K562 (cell line): ENCODE measurements at regions not wholly inside any gene's neighbourhood (a gene's known extent, or its start where the extent isn't known, plus 50 kb on each side); places are given as distances from the start of the nearest gene placed in this dataset.

Experiments
- CTBP1 ChIP-seq: fragments of 450-650 bp; IDR thresholded peaks from 2 replicates; pipeline ENCODE4 v1.6.1; 2016; ENCODE audit warnings: borderline replicate concordance
- DDX20 ChIP-seq: fragments of 450-650 bp; IDR thresholded peaks from 2 replicates; pipeline ENCODE4 v1.6.1; 2016; ENCODE audit warnings: missing genetic modification characterization, low read depth, mild to moderate bottlenecking, missing compliant biosample characterization, moderate library complexity
- HDAC3 ChIP-seq: fragments of 450-650 bp; IDR thresholded peaks from 2 replicates; pipeline ENCODE4 v1.6.1; 2018; ENCODE audit warnings: borderline replicate concordance, mild to moderate bottlenecking, moderate library complexity; ENCODE audit not compliant: partially characterized antibody
- HNRNPL ChIP-seq: fragments of 200-400 bp; formaldehyde crosslinking; IDR thresholded peaks from 2 replicates; pipeline ENCODE4 v1.6.1; 2017; ENCODE audit warnings: low read depth, mild to moderate bottlenecking, low read length
- MAFG ChIP-seq: fragments of 450-650 bp; conservative IDR thresholded peaks from 2 replicates; pipeline ENCODE4 v1.6.1; 2016; ENCODE audit warnings: missing genetic modification characterization, missing compliant biosample characterization
- RAD21 ChIP-seq, 2 experiments: fragments of 250-450 bp in 1 of 2; fragments of 450-650 bp in 1 of 2; sonication (Bioruptor Pico) in 1 of 2; formaldehyde crosslinking in 1 of 2; IDR thresholded peaks in 1 of 2; conservative IDR thresholded peaks in 1 of 2; 2 replicates each; pipeline versions ENCODE4 v1.4.0 to v1.8.0; 2020 to 2022; ENCODE audit warnings: mild to moderate bottlenecking in 2 of 2, moderate library complexity in 1 of 2
- SMAD2 ChIP-seq: fragments of 150-350 bp; IDR thresholded peaks from 2 replicates; pipeline ENCODE4 v1.6.1; 2014; ENCODE audit warnings: low read depth, mild to moderate bottlenecking, low read length
- SRSF3 ChIP-seq: fragments of 200-400 bp; formaldehyde crosslinking; IDR thresholded peaks from 2 replicates; pipeline ENCODE4 v1.6.1; 2016; ENCODE audit warnings: mild to moderate bottlenecking, low read length, moderate library complexity; ENCODE audit not compliant: insufficient read depth
- TAF7 ChIP-seq: fragments of 450-650 bp; IDR thresholded peaks from 2 replicates; pipeline ENCODE4 v1.6.1; 2016; ENCODE audit warnings: missing genetic modification characterization, missing compliant biosample characterization
- ZNF121 ChIP-seq: sonication (generic); formaldehyde crosslinking; conservative IDR thresholded peaks from 2 replicates; pipeline ENCODE4 v1.8.0; 2022; ENCODE audit warnings: missing genetic modification reagents
- ZNF184 ChIP-seq: sonication (generic); formaldehyde crosslinking; IDR thresholded peaks from 2 replicates; pipeline ENCODE4 v1.5.0; 2020; ENCODE audit warnings: missing genetic modification reagents
- ZNF79 ChIP-seq: fragments of 250-450 bp; sonication (Bioruptor Pico); IDR thresholded peaks from 2 replicates; pipeline ENCODE4 v1.4.0; 2020; ENCODE audit warnings: low read depth, mild to moderate bottlenecking, moderate library complexity
- TF ChIP-seq, protein P1 (sequence below): sonication (generic); formaldehyde crosslinking; IDR thresholded peaks from 2 replicates; pipeline ENCODE4 v1.8.0; 2022; ENCODE audit warnings: mild to moderate bottlenecking, missing genetic modification reagents
- TF ChIP-seq, protein P2 (sequence below): fragments of 250-450 bp; sonication (Bioruptor Pico); IDR thresholded peaks from 2 replicates; pipeline ENCODE4 v1.5.0; 2021; ENCODE audit warnings: mild to moderate bottlenecking, borderline replicate concordance
- TF ChIP-seq, protein P3 (sequence below), 2 experiments: fragments of 150-350 bp in 1 of 2; IDR thresholded peaks; 2 replicates each; pipeline ENCODE4 v1.6.1; 2012 to 2016; ENCODE audit warnings: low read depth in 2 of 2, low read length in 2 of 2, mild to moderate bottlenecking in 1 of 2, moderate library complexity in 1 of 2

DNA sequence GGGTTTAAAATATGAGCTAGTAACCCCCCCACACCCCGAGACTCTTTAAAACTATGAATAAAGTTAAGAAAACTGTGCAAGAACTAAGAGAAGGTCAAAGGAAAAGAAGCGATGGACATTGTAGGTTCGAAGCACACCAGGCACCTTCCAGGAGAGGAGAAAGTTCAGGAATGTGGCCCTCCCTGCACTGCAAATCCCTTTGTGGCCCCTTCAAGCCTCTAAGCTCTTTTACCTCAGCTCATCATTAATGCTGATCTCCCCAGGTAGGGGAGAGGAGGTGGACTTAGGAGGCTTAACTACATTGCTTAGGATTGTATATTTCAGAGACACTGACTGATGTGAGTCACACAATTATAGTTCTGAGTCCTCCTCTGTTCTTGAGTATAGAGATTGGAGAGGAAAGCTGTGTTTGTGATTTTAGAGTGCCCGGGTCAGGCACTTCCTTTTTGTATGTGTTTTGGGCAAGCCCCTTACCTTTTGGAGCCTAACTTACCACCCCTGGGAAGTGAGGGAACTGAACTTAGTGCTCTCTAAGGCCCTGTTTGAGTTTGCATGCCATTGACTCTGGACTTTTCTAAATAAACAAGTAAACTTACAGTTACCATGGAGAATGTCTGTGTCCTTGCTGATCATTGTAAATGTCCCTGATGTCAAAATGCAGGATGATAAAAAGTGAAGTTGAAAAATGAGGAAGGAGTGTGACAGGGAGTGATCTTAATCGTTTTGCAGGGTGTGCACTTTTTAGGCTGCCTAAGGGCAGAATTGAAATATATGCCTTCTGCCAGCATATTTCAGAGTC, 140.8 kb upstream of the ZEB2 start (continued):
- TF ChIP-seq, protein P1, sequence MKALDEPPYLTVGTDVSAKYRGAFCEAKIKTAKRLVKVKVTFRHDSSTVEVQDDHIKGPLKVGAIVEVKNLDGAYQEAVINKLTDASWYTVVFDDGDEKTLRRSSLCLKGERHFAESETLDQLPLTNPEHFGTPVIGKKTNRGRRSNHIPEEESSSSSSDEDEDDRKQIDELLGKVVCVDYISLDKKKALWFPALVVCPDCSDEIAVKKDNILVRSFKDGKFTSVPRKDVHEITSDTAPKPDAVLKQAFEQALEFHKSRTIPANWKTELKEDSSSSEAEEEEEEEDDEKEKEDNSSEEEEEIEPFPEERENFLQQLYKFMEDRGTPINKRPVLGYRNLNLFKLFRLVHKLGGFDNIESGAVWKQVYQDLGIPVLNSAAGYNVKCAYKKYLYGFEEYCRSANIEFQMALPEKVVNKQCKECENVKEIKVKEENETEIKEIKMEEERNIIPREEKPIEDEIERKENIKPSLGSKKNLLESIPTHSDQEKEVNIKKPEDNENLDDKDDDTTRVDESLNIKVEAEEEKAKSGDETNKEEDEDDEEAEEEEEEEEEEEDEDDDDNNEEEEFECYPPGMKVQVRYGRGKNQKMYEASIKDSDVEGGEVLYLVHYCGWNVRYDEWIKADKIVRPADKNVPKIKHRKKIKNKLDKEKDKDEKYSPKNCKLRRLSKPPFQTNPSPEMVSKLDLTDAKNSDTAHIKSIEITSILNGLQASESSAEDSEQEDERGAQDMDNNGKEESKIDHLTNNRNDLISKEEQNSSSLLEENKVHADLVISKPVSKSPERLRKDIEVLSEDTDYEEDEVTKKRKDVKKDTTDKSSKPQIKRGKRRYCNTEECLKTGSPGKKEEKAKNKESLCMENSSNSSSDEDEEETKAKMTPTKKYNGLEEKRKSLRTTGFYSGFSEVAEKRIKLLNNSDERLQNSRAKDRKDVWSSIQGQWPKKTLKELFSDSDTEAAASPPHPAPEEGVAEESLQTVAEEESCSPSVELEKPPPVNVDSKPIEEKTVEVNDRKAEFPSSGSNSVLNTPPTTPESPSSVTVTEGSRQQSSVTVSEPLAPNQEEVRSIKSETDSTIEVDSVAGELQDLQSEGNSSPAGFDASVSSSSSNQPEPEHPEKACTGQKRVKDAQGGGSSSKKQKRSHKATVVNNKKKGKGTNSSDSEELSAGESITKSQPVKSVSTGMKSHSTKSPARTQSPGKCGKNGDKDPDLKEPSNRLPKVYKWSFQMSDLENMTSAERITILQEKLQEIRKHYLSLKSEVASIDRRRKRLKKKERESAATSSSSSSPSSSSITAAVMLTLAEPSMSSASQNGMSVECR (CRISPR knock-in tag): no peak
- TF ChIP-seq HNRNPL (no peak), MAFG (tag) (peak; percentile 90), RAD21 (CRISPR knock-in tag; conservative IDR thresholded peaks at IDR 0.05 in 1 of 2, IDR thresholded peaks at IDR 0.05 in 1 of 2) (peak in 1 of 2 experiments; percentile 12; a peak in 1 of 4 replicates), TAF7 (tag) (no peak), DDX20 (tag) (no peak), ZNF79 (CRISPR knock-in tag) (no peak), ZNF184 (CRISPR knock-in tag) (no peak), CTBP1 (peak; percentile 60; the same call in 1 of the 2 replicates), SRSF3 (no peak), SMAD2 (no peak), HDAC3 (no peak), ZNF121 (CRISPR knock-in tag) (no peak)
- TF ChIP-seq, protein P2, sequence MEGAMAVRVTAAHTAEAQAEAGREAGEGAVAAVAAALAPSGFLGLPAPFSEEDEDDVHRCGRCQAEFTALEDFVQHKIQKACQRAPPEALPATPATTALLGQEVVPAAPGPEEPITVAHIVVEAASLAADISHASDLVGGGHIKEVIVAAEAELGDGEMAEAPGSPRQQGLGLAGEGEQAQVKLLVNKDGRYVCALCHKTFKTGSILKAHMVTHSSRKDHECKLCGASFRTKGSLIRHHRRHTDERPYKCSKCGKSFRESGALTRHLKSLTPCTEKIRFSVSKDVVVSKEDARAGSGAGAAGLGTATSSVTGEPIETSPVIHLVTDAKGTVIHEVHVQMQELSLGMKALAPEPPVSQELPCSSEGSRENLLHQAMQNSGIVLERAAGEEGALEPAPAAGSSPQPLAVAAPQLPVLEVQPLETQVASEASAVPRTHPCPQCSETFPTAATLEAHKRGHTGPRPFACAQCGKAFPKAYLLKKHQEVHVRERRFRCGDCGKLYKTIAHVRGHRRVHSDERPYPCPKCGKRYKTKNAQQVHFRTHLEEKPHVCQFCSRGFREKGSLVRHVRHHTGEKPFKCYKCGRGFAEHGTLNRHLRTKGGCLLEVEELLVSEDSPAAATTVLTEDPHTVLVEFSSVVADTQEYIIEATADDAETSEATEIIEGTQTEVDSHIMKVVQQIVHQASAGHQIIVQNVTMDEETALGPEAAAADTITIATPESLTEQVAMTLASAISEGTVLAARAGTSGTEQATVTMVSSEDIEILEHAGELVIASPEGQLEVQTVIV: no peak
- TF ChIP-seq, protein P3, sequence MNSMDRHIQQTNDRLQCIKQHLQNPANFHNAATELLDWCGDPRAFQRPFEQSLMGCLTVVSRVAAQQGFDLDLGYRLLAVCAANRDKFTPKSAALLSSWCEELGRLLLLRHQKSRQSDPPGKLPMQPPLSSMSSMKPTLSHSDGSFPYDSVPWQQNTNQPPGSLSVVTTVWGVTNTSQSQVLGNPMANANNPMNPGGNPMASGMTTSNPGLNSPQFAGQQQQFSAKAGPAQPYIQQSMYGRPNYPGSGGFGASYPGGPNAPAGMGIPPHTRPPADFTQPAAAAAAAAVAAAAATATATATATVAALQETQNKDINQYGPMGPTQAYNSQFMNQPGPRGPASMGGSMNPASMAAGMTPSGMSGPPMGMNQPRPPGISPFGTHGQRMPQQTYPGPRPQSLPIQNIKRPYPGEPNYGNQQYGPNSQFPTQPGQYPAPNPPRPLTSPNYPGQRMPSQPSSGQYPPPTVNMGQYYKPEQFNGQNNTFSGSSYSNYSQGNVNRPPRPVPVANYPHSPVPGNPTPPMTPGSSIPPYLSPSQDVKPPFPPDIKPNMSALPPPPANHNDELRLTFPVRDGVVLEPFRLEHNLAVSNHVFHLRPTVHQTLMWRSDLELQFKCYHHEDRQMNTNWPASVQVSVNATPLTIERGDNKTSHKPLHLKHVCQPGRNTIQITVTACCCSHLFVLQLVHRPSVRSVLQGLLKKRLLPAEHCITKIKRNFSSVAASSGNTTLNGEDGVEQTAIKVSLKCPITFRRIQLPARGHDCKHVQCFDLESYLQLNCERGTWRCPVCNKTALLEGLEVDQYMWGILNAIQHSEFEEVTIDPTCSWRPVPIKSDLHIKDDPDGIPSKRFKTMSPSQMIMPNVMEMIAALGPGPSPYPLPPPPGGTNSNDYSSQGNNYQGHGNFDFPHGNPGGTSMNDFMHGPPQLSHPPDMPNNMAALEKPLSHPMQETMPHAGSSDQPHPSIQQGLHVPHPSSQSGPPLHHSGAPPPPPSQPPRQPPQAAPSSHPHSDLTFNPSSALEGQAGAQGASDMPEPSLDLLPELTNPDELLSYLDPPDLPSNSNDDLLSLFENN (IDR thresholded peaks at IDR 0.05; ENCODE audit: low read depth in 2 of 2, low read length in 2 of 2): no peak
